DMS53 treated with DMSO at 0.1 percent for 48 hours (cell line): ENCODE measurements at regions not wholly inside any gene's neighbourhood (a gene's known extent, or its start where the extent isn't known, plus 50 kb on each side); places are given as distances from the start of the nearest gene placed in this dataset.

Experiments used
- DNase-seq: peaks from one replicate; lab custom pipeline; 2025; ENCODE audit not compliant: unreplicated experiment; lab: John Stamatoyannopoulos, UW

- DNase-seq: no peak
Measured at GRCh38 chr22:49055406-49055805, 772.3 kb downstream of the BRD1 start.

- no peak for DNase-seq
Measured at GRCh38 chr22:49053578-49053977, 774.1 kb downstream of the BRD1 start.

GRCh38 chr22:49052560-49052959 is 775.1 kb downstream of the BRD1 start:
- DNase-seq: no peak

- no peak for DNase-seq
Measured at GRCh38 chr22:49052023-49052538, 775.6 kb downstream of the BRD1 start.

GRCh38 chr22:49051491-49052022 is 776.1 kb downstream of the BRD1 start:
- DNase-seq: no peak

- no peak for DNase-seq
Measured at GRCh38 chr22:49049691-49050090, 778.0 kb downstream of the BRD1 start.

GRCh38 chr22:49048591-49048990 is 779.1 kb downstream of the BRD1 start:
- no peak for DNase-seq

- DNase-seq: no peak
Measured at GRCh38 chr22:49047447-49047846, 780.2 kb downstream of the BRD1 start.

GRCh38 chr22:49046546-49047361 is 780.9 kb downstream of the BRD1 start:
- no peak for DNase-seq

GRCh38 chr22:49046000-49046545 is 781.6 kb downstream of the BRD1 start:
- no peak for DNase-seq

- no peak for DNase-seq
Measured at GRCh38 chr22:49045276-49045675, 782.4 kb downstream of the BRD1 start.

- DNase-seq: no peak
Measured at GRCh38 chr22:49044776-49045175, 782.9 kb downstream of the BRD1 start.

GRCh38 chr22:49044091-49044490 is 783.6 kb downstream of the BRD1 start:
- no peak for DNase-seq

- DNase-seq: no peak
Measured at GRCh38 chr22:49042877-49043859, 784.5 kb downstream of the BRD1 start.

GRCh38 chr22:49042066-49042465 is 785.6 kb downstream of the BRD1 start:
- no peak for DNase-seq

- no peak for DNase-seq
Measured at GRCh38 chr22:49040754-49041467, 786.8 kb downstream of the BRD1 start.

- DNase-seq: no peak
Measured at GRCh38 chr22:49040111-49040510, 787.6 kb downstream of the BRD1 start.

GRCh38 chr22:49039625-49040024 is 788.0 kb downstream of the BRD1 start:
- no peak for DNase-seq

- no peak for DNase-seq
Measured at GRCh38 chr22:49037701-49038245, 789.9 kb downstream of the BRD1 start.

- no peak for DNase-seq
Measured at GRCh38 chr22:49036513-49036912, 791.2 kb downstream of the BRD1 start.
